Lower lobe of right lung (tissue), 2 donors: ENCODE measurements at regions not wholly inside any gene's neighbourhood (a gene's known extent, or its start where the extent isn't known, plus 50 kb on each side); places are given as distances from the start of the nearest gene placed in this dataset.

ENCODE experiments used
- ATAC-seq, 2 donors: fragments of 200-7000 bp; cut with Tn5 transposase; one replicate each; pipeline ENCODE4 v1.9.1; 2020 to 2022; ENCODE audit warnings: mild to moderate bottlenecking in 2 of 2, moderate library complexity in 2 of 2
- DNase-seq: peaks from one replicate; pipeline ENCODE4 v3.0.0-alpha.2; 2020
- H3K27ac ChIP-seq: fragments of 200-600 bp; one replicate; pipeline ENCODE4 v1.8.0; 2022
- H3K27me3 ChIP-seq: fragments of 200-600 bp; one replicate; pipeline ENCODE4 v1.8.0; 2022; ENCODE audit warnings: low read depth
- H3K36me3 ChIP-seq: fragments of 200-600 bp; one replicate; pipeline ENCODE4 v1.8.0; 2022; ENCODE audit warnings: mild to moderate bottlenecking
- H3K4me1 ChIP-seq: fragments of 200-600 bp; one replicate; pipeline ENCODE4 v1.8.0; 2022
- H3K4me3 ChIP-seq: fragments of 200-600 bp; one replicate; pipeline ENCODE4 v1.8.0; 2022; ENCODE audit warnings: mild to moderate bottlenecking
- H3K9me3 ChIP-seq: fragments of 200-600 bp; one replicate; pipeline ENCODE4 v1.8.0; 2022
- CTCF ChIP-seq: fragments of 200-600 bp; IDR thresholded peaks from one replicate; pipeline ENCODE4 v1.8.0; 2022; ENCODE audit warnings: antibody characterized with exemption, mild to moderate bottlenecking
- intact Hi-C: fragments of 100-400 bp; cut with DNase I; formaldehyde crosslinking; loops from one replicate; pipeline ENCODE4 v1.11.0; 2022
- donor health status: DM: no; HTN: yes; CAD: no; lungs with severe emphysema.

GRCh38 chr2:38509947-38510326 is 92.8 kb downstream of the HNRNPLL start:
- no peak for DNase-seq
- ATAC-seq = no peak
- Histone ChIP-seq H3K36me3 (no peaks in the 10 kb centered on the region), H3K27me3 (no peaks in the 10 kb centered on the region), H3K27ac (no peak overlapping the region), H3K4me3 (no peak overlapping the region), H3K9me3 (no peaks in the 10 kb centered on the region), H3K4me1 (peaks cover 8% of the 10 kb centered on the region)
- intact Hi-C loops = loop anchor here (10.0 kb wide), 1 partner anchor 195 kb away; no protein-coding TSS in a partner anchor
- no peak for TF ChIP-seq CTCF

DNA sequence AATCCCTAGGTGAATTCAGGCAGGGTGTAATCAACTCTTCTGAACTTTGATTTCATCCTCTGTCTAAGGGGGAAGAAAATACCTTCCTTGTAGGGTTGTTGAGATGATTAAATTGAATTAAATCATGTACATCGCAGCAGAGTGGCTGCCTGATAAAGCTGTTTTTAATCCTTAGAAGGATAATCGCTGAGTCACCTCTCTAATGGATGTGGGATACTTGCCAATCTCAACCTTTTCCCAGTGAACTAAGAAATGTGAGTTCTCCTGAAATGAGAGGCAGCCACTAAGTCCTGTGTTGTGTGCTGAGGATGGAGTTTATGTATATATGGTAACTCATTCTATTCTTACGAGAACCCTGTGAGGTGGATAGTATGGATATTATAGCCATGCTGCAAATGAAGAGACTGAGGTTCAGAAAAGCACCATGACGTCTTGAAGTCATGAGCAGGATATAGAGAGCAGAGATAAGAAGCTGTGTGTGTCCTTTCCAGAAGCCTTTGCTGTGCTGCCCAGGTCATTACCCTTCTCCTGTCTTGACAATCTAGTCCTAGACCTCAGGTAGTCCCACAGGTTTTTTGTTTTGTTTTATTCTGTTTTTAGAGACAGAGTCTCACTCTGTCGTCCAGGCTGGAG is 93.3 kb downstream of the HNRNPLL start:
- Histone ChIP-seq H3K4me1 (peaks cover 8% of the 10 kb centered on the region), H3K9me3 (no peaks in the 10 kb centered on the region), H3K36me3 (no peaks in the 10 kb centered on the region), H3K4me3 (no peak overlapping the region), H3K27ac (no peak overlapping the region), H3K27me3 (no peaks in the 10 kb centered on the region)
- intact Hi-C loops = loop anchor here (10.0 kb wide), 1 partner anchor 195 kb away; no protein-coding TSS in a partner anchor
- TF ChIP-seq CTCF = no peak
- no peak for DNase-seq
- peak in 1 of 2 donors; percentile 14 for ATAC-seq

DNA sequence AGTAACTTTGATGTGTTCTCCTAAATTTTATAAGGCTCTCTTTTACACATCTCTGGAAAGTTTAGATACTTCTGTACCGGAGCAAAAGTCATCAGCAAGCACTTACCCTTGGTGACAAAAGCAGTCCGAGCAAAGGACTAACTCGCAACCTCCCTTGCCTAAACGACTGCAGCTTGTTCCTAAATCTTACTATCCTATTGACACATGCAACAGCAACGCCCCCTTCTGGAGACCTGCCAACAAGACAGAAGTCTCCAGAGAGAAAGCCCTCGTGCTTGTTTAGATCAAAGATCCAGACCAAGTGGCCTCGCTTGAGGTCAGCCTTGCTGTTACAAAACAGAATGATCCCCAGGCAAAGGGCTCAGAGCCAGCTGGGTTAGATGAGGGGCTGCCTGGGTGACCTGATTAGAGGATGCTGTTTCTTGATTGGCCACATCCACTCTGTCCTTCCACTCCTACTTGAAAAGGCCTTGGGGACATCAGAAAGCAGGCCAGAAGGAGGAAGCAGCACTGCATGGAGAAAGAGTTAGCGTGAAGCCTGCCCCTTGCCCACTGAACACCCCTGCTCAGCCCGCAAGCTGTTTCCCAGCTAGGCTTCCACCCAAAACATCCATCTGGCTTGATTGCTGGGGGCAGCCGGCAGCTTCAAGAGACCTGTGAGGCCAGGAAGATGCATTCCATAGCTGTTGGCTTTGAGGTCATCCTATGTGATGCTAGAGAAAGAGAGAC is 94.3 kb downstream of the HNRNPLL start:
- Histone ChIP-seq H3K9me3 (no peaks in the 10 kb centered on the region), H3K27me3 (no peaks in the 10 kb centered on the region), H3K4me1 (peaks cover 8% of the 10 kb centered on the region), H3K27ac (no peak overlapping the region), H3K4me3 (no peak overlapping the region), H3K36me3 (no peaks in the 10 kb centered on the region)
- DNase-seq = peak; percentile 89
- peak; percentile 57 for TF ChIP-seq CTCF
- intact Hi-C loops = loop anchor here (10.0 kb wide), 1 partner anchor 194 kb away; no protein-coding TSS in a partner anchor
- peak; percentile 80 for ATAC-seq

- H3K4me1 ChIP-seq = peaks cover 8% of the 10 kb centered on the region
- no peaks in the 10 kb centered on the region for H3K36me3 ChIP-seq
- TF ChIP-seq CTCF = no peak
- ATAC-seq (no peak), DNase-seq (no peak)
- no peaks in the 10 kb centered on the region for H3K9me3 ChIP-seq
- H3K27me3 ChIP-seq = no peaks in the 10 kb centered on the region
- no peak overlapping the region for H3K27ac ChIP-seq
- no peak overlapping the region for H3K4me3 ChIP-seq
- intact Hi-C loops = loop anchor here (10.0 kb wide), 1 partner anchor 193 kb away; no protein-coding TSS in a partner anchor
Observed at GRCh38 chr2:38507712-38508111, 95.0 kb downstream of the HNRNPLL start.

DNA sequence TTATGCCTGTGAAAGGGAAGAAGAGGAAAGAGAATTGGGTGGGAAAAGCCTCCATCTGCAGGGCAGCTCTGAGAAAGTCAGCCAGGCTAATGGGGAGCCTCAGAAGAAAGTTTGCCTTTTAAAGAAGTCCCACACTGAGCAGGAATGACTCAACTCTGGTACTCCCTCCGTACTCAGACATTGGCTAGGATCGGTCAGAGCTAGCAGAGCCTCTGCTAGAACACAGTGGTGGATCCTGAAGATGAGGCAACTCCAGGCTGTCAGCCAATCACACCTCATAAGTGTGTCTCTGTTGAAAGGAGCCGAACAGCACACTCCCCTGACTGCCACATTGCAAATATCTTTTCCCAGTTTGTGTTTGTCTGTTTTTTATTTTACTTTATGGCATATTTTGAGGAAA is 96.9 kb downstream of the HNRNPLL start:
- intact Hi-C loops = loop anchor here (10.0 kb wide), 1 partner anchor 191 kb away; no protein-coding TSS in a partner anchor
- no peak overlapping the region for H3K27ac ChIP-seq

More for the DNA sequence above, 96.9 kb downstream of the HNRNPLL start:
- H3K36me3 ChIP-seq = no peaks in the 10 kb centered on the region
- peaks cover 3% of the 10 kb centered on the region for H3K9me3 ChIP-seq
- ATAC-seq (peak; percentile 55 to 75), DNase-seq (no peak)
- no peak for TF ChIP-seq CTCF
- no peak overlapping the region for H3K4me3 ChIP-seq
- H3K27me3 ChIP-seq = no peaks in the 10 kb centered on the region
- H3K4me1 ChIP-seq = peaks cover 8% of the 10 kb centered on the region
